RWPE2 (cell line): ENCODE measurements at regions not wholly inside any gene's neighbourhood (a gene's known extent, or its start where the extent isn't known, plus 50 kb on each side); places are given as distances from the start of the nearest gene placed in this dataset.

Source experiments
- ATAC-seq: fragments of 200-7000 bp; cut with Tn5 transposase; 3 replicates; pipeline ENCODE4 v1.9.1; 2021; ENCODE audit warnings: low read depth
- DNase-seq: peaks from one replicate; pipeline ENCODE4 v3.0.0-alpha.2; 2020; ENCODE audit warnings: low spot score
- H3K27ac ChIP-seq: fragments of 450-650 bp; 2 replicates; pipeline ENCODE4 v1.5.1; 2017; ENCODE audit warnings: mild to moderate bottlenecking; ENCODE audit not compliant: poor library complexity, severe bottlenecking
- H3K27me3 ChIP-seq: fragments of 250-450 bp; sonication (Bioruptor Pico); 2 replicates; pipeline ENCODE4 v1.5.1; 2021; ENCODE audit warnings: mild to moderate bottlenecking, moderate library complexity; ENCODE audit not compliant: insufficient read depth, poor library complexity, severe bottlenecking
- H3K36me3 ChIP-seq: fragments of 250-450 bp; sonication (Bioruptor Pico); 2 replicates; pipeline ENCODE4 v1.5.1; 2020; ENCODE audit warnings: low read depth, mild to moderate bottlenecking, moderate library complexity
- H3K4me1 ChIP-seq: fragments of 250-450 bp; sonication (Bioruptor Pico); 2 replicates; pipeline ENCODE4 v1.5.1; 2021; ENCODE audit warnings: mild to moderate bottlenecking, moderate library complexity; ENCODE audit not compliant: insufficient read depth, poor library complexity, severe bottlenecking
- H3K4me3 ChIP-seq: fragments of 250-450 bp; sonication (Bioruptor Pico); 2 replicates; pipeline ENCODE4 v1.5.1; 2021; ENCODE audit warnings: mild to moderate bottlenecking, moderate library complexity; ENCODE audit not compliant: severe bottlenecking
- H3K9me3 ChIP-seq: fragments of 250-450 bp; sonication (Bioruptor Pico); 2 replicates; pipeline ENCODE4 v1.5.1; 2021; ENCODE audit warnings: mild to moderate bottlenecking, moderate library complexity; ENCODE audit not compliant: severe bottlenecking
- TF ChIP-seq, protein P1 (sequence below): fragments of 450-650 bp; IDR thresholded peaks from one replicate; pipeline ENCODE4 v1.5.1; 2017; ENCODE audit warnings: mild to moderate bottlenecking, moderate library complexity; ENCODE audit not compliant: poor library complexity, severe bottlenecking

DNA sequence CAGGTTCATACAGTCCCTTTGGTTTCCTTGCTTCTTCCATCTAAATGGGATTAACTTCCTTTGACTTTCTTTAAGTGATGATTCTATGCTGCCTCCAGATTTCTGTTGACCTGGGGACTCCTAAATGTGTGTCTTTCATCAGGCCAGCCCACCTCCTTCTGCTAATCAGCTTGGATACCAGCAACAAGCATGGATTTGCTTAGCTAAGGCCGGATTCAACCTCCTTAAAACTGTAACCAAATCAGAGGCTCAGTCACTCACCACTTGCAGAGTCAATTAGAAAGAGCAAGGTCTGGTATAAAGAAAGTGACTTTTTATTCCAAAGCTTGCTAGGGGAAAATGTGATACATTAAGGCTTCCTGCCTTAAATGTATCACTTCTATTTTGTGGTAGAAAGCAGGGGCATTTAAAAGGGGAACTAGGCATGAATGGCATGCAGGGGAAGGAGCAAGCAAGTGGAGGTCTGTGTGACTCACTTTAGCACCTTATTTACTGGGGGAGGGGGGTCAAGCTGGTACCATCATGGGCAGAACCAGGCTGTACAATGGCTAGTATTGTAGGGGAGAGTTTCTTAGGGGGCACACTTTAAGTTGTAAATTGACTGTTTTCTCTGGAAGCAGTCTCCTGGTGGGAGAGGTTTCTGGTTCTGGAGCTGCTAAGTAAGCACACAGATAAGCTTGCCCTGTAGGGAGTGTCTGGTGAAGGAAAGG lies 239.0 kb upstream of the PDGFD start:
- H3K9me3 ChIP-seq, result no peaks in the 10 kb centered on the region
- TF ChIP-seq, protein P1, sequence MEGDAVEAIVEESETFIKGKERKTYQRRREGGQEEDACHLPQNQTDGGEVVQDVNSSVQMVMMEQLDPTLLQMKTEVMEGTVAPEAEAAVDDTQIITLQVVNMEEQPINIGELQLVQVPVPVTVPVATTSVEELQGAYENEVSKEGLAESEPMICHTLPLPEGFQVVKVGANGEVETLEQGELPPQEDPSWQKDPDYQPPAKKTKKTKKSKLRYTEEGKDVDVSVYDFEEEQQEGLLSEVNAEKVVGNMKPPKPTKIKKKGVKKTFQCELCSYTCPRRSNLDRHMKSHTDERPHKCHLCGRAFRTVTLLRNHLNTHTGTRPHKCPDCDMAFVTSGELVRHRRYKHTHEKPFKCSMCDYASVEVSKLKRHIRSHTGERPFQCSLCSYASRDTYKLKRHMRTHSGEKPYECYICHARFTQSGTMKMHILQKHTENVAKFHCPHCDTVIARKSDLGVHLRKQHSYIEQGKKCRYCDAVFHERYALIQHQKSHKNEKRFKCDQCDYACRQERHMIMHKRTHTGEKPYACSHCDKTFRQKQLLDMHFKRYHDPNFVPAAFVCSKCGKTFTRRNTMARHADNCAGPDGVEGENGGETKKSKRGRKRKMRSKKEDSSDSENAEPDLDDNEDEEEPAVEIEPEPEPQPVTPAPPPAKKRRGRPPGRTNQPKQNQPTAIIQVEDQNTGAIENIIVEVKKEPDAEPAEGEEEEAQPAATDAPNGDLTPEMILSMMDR, result no peak
- DNase-seq (no peak), ATAC-seq (no peak)
- H3K36me3 ChIP-seq, result no peaks in the 10 kb centered on the region
- no peak overlapping the region for H3K4me3 ChIP-seq
- no peaks in the 10 kb centered on the region for H3K4me1 ChIP-seq
- H3K27ac ChIP-seq, result no peak overlapping the region
- no peaks in the 10 kb centered on the region for H3K27me3 ChIP-seq

DNA sequence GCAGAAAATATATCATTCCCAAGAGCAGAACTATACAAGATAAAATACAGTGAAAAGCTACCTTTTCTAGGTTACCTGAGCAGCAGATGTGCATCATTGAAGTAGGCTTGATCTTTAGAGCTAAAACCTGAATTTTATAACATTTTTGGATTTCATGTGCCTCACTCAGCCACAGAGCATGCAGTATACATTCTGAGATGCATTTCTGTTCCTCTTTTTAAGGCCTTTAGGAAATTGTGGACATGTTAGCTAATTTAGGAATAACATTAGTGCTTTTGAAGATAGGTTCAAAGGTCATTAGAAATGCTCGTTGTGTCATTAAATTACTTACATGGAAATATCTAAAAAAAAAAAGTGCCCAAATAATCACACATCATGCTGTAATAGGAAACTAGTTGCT lies 230.6 kb upstream of the PDGFD start:
- Histone ChIP-seq H3K9me3 (no peaks in the 10 kb centered on the region), H3K27ac (no peak overlapping the region), H3K27me3 (no peaks in the 10 kb centered on the region), H3K4me1 (no peaks in the 10 kb centered on the region), H3K36me3 (no peaks in the 10 kb centered on the region), H3K4me3 (no peak overlapping the region)
- TF ChIP-seq, protein P1, result no peak
- DNase-seq (no peak), ATAC-seq (no peak)

DNA sequence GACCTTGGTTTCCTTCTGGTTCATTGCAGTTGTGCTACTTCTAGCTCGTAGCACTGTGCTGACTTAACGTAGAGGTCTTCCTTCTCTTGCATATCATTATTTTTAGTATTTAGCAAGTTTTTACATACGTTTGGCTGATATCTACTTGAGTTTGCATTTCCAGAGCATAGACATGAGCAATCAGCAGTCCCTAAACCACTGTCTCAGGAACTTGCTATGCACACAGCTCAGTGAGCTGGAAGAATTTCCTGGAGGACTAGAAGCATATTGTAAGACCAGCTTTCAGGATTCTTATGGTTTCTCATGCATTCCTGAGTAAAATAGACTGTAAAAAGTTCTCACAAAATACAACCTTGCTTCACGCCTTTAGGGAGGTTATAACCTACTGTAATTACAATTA lies 226.7 kb upstream of the PDGFD start:
- H3K4me3 ChIP-seq, result no peak overlapping the region
- TF ChIP-seq, protein P1, result no peak
- ATAC-seq (no peak), DNase-seq (no peak)
- no peak overlapping the region for H3K27ac ChIP-seq
- H3K27me3 ChIP-seq, result no peaks in the 10 kb centered on the region
- no peaks in the 10 kb centered on the region for H3K36me3 ChIP-seq
- H3K9me3 ChIP-seq, result no peaks in the 10 kb centered on the region
- no peaks in the 10 kb centered on the region for H3K4me1 ChIP-seq

DNA sequence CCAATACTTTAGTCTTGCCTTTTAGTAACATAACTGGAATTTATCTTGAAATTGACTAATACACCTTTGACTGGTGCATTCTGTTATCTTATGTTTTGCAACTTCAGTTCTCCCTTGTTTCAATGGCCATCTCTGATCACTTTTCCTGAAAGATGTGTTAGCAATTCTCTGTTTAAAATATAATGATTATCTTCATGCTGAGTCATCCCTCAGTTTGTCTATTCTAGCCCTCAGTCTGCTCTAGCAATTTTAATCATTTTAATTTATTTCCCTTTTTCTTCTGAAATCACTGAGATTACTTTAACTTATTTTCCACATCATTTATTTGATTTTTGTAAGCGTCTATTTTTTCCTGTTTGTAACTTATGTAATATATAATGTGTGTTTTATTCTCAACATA lies 221.9 kb upstream of the PDGFD start:
- H3K9me3 ChIP-seq, result no peaks in the 10 kb centered on the region
- ATAC-seq (no peak), DNase-seq (no peak)
- TF ChIP-seq, protein P1, result no peak
- H3K36me3 ChIP-seq, result no peaks in the 10 kb centered on the region
- no peak overlapping the region for H3K4me3 ChIP-seq
- no peaks in the 10 kb centered on the region for H3K27me3 ChIP-seq
- no peak overlapping the region for H3K27ac ChIP-seq
- no peaks in the 10 kb centered on the region for H3K4me1 ChIP-seq

DNA sequence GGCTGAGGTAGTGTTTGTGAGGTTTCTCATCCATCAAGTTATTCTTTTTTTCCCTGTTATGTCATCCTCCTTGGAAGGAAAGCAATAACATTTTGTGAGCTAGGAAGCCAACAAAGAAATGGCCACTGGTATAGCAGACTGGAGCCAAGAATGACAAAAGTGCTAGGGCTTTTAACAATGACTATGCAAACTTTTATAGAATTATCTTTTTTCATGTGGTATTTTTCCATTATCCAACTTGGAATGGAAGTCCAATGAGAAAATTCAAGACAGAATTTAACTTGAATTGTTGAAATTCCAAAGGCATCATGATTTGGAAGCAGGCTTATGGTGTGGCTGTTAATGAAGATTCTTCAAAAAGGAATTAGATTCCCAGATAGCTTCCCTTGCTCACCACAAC lies 216.4 kb upstream of the PDGFD start:
- Histone ChIP-seq H3K4me1 (no peaks in the 10 kb centered on the region), H3K9me3 (no peaks in the 10 kb centered on the region), H3K36me3 (no peaks in the 10 kb centered on the region), H3K27ac (no peak overlapping the region), H3K4me3 (no peak overlapping the region), H3K27me3 (no peaks in the 10 kb centered on the region)
- no peak for ATAC-seq
- TF ChIP-seq, protein P1, result no peak
- DNase-seq, result no peak
